Right hindlimb (tissue), 1 donor: ENCODE measurements at regions not wholly inside any gene's neighbourhood (a gene's known extent, or its start where the extent isn't known, plus 50 kb on each side); places are given as distances from the start of the nearest gene placed in this dataset.

Source experiments
- DNase-seq: peaks from one replicate; pipeline ENCODE4 v3.0.0-alpha.2; 2018

GRCh38 chr12:124096869-124097434, 123.9 kb downstream of the ZNF664 start:
- DNase-seq = no peak

DNA sequence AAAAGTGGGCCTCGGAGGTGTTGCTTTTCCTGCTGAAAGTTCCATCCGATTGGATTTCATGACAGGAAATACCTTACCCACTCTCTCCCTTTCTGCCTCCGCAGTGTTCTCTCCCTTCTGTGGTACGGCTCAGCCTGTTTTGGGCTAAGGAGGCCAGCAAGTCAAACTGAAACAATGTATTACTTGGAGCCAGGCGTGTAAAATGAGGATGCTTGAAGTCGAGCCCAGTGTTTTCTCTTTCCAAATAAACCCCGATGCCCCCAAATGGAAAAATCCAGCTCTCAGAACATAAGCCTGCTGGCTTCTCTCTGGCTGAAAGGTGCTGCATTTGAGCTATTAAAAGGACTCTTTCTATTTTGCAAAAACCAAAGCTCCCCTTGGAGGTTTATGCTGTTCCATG, 124.7 kb downstream of the ZNF664 start:
- peak; percentile 74 for DNase-seq

DNA sequence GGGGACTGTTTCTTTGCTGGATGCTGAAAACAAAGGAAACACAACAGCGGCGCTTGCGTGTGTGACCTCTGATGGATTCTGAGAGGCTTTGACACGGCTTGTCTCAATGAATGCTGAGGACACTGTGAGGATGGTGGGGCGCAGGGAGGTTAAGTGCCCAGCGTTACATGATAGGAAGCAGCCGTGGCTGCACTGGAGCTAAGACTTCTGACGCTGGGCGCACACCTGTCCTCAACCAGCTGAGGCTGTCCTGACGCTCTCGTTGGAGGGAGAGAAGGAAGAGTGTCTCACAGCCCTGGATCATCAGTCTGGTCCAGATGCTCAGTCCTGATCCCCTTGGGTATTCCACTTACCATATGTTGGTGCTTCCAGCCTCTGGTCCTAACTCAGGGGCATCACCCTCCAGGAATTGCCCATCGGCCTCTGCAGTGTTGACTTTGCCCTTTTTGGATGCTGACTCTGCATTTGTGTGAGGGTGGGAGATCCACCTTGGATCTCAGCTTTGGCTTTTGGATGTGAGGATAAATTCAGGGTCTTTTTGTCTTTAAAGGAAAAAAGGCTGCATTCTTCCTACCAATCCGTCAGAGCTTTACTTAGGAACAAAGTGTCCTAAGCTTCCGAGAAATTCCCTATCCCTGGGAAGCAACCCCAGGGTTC, 125.2 kb downstream of the ZNF664 start:
- no peak for DNase-seq

GRCh38 chr12:124098887-124099286, 125.9 kb downstream of the ZNF664 start:
- DNase-seq = no peak

- DNase-seq = no peak
Observed at GRCh38 chr12:124099661-124100060, 126.6 kb downstream of the ZNF664 start.

DNA sequence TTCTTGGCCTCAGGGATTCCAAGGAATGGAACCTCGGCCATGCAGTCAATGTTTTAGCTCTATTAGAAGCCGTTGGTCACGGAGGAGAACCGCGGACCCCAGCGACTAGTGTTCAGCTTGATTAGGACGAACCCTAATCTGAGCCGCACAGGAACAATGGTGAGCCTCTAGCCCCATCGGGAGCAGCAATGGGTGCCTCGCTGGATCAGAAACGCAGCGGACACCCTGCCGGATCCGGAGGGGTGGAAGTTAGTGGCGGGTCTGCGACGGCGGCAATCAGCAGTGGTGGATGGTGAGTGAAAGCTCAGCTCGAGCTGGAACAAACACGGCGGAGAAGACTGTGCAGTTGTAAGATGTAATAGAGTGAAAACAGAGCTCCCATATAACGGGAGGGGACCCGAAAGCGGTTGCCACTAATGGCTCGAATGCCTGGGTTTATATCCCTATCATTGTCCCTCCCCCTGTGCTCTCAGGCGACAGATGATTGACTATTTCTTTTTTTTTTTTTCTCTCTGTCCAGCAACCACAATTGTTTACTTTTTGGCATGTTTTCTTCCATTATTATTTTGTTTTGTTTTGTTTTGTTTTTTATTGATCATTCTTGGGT, 127.7 kb downstream of the ZNF664 start:
- no peak for DNase-seq

DNA sequence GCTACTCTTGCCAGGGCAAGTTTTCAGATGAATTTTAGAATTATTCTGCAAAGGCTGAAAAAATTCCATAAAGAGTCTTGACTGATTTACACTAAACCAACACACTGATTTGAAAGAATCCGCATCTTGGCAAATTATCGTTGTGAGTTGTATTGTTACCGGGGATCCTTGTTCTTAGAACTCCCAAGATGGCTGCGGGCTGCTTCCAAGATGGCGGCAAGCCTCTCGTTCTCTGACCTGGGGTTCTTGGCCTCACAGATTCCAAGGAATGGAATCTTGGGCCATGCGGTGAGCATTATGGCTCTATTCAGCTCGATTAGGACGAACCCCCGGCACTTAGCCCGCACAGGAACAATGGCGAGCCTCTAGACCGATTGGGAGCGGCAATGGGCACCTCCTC, 132.5 kb downstream of the ZNF664 start:
- no peak for DNase-seq

DNA sequence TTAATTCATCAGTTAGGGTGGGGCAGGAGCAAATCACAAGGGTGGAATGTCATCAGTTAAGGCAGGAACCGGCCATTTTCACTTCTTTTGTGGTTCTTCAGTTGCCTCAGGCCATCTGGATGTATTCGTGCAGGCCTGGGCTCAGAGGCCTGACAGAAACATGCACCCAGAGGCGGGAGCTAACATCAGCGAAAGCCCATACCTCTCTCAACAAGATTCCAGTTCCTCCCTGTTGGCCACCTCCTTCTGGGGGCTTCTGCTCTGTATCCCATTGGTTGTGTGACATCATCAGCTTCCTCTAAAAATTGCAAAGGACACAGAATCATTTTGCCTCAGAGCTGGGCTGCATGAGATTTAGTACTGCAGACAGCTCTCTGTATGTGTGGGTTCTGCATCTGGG, 134.3 kb downstream of the ZNF664 start:
- no peak for DNase-seq

GRCh38 chr12:124109760-124110159, 136.7 kb downstream of the ZNF664 start:
- DNase-seq = no peak

- no peak for DNase-seq
Observed at GRCh38 chr12:124110372-124110883, 137.4 kb downstream of the ZNF664 start.

DNA sequence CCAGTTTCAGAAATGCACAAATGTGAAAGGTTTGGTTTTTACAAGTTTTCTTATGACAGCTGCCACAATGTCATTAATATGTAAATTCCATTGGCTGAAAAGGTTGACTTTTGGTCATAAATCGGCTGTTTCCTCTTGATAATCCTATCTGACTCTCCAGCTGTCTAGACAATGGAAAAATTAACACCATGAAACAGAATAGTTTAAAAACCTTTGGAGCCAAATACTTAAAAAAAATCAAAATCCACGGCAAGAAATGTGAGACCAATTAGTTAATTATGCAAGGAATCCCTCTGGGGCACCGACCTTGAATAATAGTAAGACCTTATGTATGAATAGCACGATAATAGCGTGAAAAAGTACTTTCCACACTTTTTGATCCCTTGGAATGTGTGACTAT, 138.0 kb downstream of the ZNF664 start:
- DNase-seq = no peak

GRCh38 chr12:124114316-124114715, 141.3 kb downstream of the ZNF664 start:
- no peak for DNase-seq

DNA sequence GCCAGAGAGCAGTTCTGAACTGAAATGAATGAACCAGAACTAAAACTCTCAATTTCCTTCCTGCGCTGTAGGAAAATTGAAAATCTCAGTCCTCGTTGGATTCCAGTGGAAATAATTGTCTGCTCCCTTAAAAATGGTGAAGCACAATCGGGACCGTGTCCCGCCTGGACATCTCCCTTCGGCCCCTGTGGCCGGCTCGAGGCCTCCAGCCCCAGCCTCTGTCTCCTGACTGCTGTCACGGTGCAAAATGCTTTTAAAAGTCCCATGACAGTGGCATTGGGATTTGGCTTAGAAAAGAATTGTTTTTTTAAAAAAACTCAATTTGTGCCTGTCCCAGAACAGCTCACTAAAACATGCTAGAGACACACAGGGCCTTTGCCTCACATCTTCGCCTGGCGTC, 142.5 kb downstream of the ZNF664 start:
- DNase-seq = no peak

GRCh38 chr12:124115976-124116690, 143.1 kb downstream of the ZNF664 start:
- DNase-seq = no peak

- no peak for DNase-seq
Observed at GRCh38 chr12:124120739-124121138, 147.7 kb downstream of the ZNF664 start.

GRCh38 chr12:124122722-124123121, 149.7 kb downstream of the ZNF664 start:
- DNase-seq = no peak

DNA sequence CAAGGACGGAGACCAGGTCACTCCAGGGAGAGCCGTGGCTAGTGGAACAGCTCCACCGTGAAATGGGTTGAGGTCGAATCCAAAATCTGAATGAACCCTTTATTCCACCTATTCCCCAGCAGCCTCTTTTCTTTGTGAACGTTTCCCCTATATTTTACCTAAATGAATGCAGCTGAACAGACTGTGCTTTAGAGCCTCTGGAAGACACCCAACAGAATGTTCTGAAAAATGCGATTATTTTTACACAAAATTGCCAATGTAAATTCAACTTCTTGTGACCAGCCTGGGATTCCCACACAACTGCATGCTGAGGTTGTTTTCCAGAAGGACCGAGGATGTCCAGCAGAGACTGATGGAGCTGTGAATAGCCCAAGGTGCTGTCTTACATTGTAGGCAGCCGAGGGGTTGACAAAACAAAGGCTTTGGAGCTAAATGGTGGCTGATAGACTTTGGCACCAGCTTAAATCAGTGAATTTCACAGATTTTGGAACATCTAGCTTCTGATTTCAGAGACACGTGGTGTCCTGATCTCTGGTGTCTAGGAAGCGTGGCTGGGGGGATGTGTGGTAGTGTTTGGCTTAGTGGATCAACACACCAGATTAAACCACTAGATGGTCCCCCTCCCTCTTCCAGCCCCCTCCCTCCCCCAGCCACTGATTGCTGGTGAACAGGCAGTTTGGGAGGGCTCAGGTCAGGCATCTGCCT, 150.4 kb downstream of the ZNF664 start:
- DNase-seq = no peak

- no peak for DNase-seq
Observed at GRCh38 chr12:124125203-124125871, 152.3 kb downstream of the ZNF664 start.

- no peak for DNase-seq
Observed at GRCh38 chr12:124126950-124127655, 154.1 kb downstream of the ZNF664 start.

DNA sequence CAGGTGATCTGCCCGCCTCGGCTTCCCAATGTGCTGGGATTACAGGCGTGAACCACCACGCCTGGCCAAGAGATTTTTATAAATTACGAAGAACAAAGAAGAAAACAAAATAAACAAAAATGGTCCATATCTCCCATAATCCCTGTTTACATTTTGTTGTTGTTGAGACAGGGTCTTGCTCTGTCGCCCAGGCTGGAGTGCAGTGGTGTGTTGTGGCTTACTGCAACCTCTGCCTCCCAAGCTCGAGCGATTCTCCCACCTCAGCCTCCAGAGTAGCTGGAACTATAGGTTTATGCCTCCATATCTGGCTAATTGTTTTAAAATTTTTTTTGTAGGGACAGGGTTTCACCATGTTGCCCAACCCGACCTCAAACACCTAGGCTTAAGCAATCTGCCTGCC, 156.1 kb downstream of the ZNF664 start:
- no peak for DNase-seq

GRCh38 chr12:124130691-124131591, 157.9 kb downstream of the ZNF664 start:
- DNase-seq = no peak
